ENCODE measurements at regions not wholly inside any gene's neighbourhood (a gene's known extent, or its start where the extent isn't known, plus 50 kb on each side); places are given as distances from the start of the nearest gene placed in this dataset.

DNA sequence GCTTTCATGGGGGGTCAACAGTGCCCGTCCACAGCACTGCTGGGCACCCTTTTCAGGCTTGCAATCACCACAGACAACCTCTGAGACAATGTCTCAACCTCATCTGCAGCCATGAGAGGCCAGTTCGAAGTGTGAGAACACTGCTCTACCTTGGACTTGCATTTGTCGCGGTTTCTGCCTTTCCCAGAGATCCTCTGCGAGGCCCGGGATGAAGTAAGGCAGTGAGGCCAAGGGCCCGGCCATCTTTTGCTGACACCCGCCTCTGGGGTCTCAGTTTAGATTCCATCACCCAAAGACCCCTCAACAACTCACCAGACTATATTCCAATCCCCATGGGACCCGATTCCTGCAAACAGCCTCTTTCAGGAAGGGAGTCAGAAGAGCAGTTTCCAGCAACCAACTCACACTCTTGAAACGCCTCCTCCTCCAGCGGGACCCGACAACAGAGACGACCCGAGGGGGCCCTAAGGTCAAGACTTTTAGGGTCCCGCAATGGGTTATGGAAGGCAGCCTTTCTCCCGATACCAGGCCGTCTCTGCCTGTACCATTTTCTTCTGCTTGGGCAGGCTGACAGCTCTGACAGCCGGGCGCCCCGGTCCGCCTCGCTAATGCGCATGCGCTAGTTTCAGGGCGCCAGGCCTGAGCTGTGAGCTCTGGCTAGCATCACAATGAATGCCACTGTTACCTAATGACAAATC lies 576.0 kb downstream of the KCNJ18 start:
- TF ChIP-seq POLR2A (IDR thresholded peaks at IDR 0.05) (no peak), CTCF (IDR thresholded peaks at IDR 0.05) (no peak)

Data from esophagus squamous epithelium (tissue), 4 donors.